ENCODE measurements at regions not wholly inside any gene's neighbourhood (a gene's known extent, or its start where the extent isn't known, plus 50 kb on each side); places are given as distances from the start of the nearest gene placed in this dataset.

DNA sequence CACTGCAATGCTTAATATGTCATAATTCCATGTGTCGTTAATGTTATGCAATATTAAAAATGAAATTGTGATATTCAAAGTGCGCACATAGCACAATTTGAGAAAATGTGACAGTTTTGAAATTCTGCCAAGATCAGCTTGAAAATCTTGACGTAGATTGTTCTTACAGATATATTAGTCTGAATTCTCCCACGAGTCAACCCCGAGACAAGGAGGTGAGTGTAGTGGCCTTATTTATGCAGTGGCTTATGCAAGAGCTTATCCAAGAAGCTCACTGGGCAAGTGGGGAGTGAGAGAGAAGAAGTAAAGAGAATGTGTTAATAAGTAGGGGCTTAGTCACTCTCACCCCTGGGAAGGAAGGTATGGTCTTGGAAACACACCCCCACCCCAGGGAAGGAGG, 286.1 kb upstream of the STS start:
- TF ChIP-seq RAD21 (IDR thresholded peaks at IDR 0.05; ENCODE audit: low read depth) (no peak), TCF12 (IDR thresholded peaks at IDR 0.05; ENCODE audit: low read depth) (no peak), MAX (IDR thresholded peaks at IDR 0.05) (no peak), FOXM1 (IDR thresholded peaks at IDR 0.05; ENCODE audit: borderline replicate concordance, low read depth) (no peak), TAF1 (IDR thresholded peaks at IDR 0.05; ENCODE audit: low read depth) (no peak), TEAD4 (IDR thresholded peaks at IDR 0.05) (no peak)
